Fibroblast of skin of abdomen (primary cell): ENCODE measurements at regions not wholly inside any gene's neighbourhood (a gene's known extent, or its start where the extent isn't known, plus 50 kb on each side); places are given as distances from the start of the nearest gene placed in this dataset.

Source experiments
- DNase-seq: peaks from one replicate; pipeline ENCODE4 v3.0.0-alpha.2; 2013

- DNase-seq, result no peak
Measured at GRCh38 chr12:111310076-111310870, 58.6 kb downstream of the PHETA1 start.

- DNase-seq, result no peak
Measured at GRCh38 chr12:111309584-111309983, 59.3 kb downstream of the PHETA1 start.

GRCh38 chr12:111308473-111308872 is 60.4 kb downstream of the PHETA1 start:
- no peak for DNase-seq

- no peak for DNase-seq
Measured at GRCh38 chr12:111304642-111305071, 64.2 kb downstream of the PHETA1 start.

GRCh38 chr12:111303531-111303930 is 65.4 kb downstream of the PHETA1 start:
- DNase-seq, result no peak

- DNase-seq, result peak; percentile 40
Measured at GRCh38 chr12:111298582-111299436, 70.1 kb downstream of the PHETA1 start.

- no peak for DNase-seq
Measured at GRCh38 chr12:111297703-111298426, 71.0 kb downstream of the PHETA1 start.

GRCh38 chr12:111296906-111297463 is 71.9 kb downstream of the PHETA1 start:
- DNase-seq, result no peak

- DNase-seq, result no peak
Measured at GRCh38 chr12:111295176-111295575, 73.7 kb downstream of the PHETA1 start.

- no peak for DNase-seq
Measured at GRCh38 chr12:111293266-111294009, 75.5 kb downstream of the PHETA1 start.

GRCh38 chr12:111291357-111291756 is 77.5 kb downstream of the PHETA1 start:
- no peak for DNase-seq

- no peak for DNase-seq
Measured at GRCh38 chr12:111288771-111289170, 80.1 kb downstream of the PHETA1 start.

- no peak for DNase-seq
Measured at GRCh38 chr12:111287125-111287900, 81.6 kb downstream of the PHETA1 start.

GRCh38 chr12:111285200-111285599 is 83.7 kb downstream of the PHETA1 start:
- DNase-seq, result no peak

GRCh38 chr12:111284709-111285108 is 84.2 kb downstream of the PHETA1 start:
- DNase-seq, result no peak

GRCh38 chr12:111283966-111284365 is 84.9 kb downstream of the PHETA1 start:
- DNase-seq, result no peak

- no peak for DNase-seq
Measured at GRCh38 chr12:111283521-111283920, 85.4 kb downstream of the PHETA1 start.

GRCh38 chr12:111277570-111277969 is 91.3 kb downstream of the PHETA1 start:
- DNase-seq, result no peak

GRCh38 chr12:111276146-111276545 is 92.7 kb downstream of the PHETA1 start:
- DNase-seq, result no peak

GRCh38 chr12:111275308-111275707 is 93.6 kb downstream of the PHETA1 start:
- DNase-seq, result no peak

GRCh38 chr12:111274777-111275176 is 94.1 kb downstream of the PHETA1 start:
- no peak for DNase-seq
